ENCODE measurements at regions not wholly inside any gene's neighbourhood (a gene's known extent, or its start where the extent isn't known, plus 50 kb on each side); places are given as distances from the start of the nearest gene placed in this dataset.

GRCh38 chr22:46090036-46090591 is 60.2 kb upstream of the PPARA start:
- no peak for TF ChIP-seq CTCF (IDR thresholded peaks at IDR 0.05)
- no peak for TF ChIP-seq POLR2A (IDR thresholded peaks at IDR 0.05)
